ENCODE measurements at regions not wholly inside any gene's neighbourhood (a gene's known extent, or its start where the extent isn't known, plus 50 kb on each side); places are given as distances from the start of the nearest gene placed in this dataset.

DNA sequence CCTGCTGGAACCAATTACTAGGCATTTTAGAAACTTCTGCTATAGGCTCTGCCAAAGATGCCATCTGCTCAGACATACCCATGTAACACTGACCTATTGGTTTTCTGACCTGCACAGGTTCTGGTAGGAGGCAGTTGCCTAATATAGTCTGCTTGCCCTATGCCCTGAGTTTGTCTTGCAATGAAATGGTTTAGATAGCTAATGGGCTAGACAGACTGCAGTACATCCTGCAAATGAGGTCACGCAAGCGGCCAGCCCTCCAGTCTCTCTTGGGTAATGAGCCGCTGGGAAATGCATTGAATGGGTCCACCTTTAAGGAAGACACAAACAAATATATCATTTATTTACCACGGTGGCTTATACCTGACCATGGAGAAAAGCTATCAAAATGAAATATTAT, 90.6 kb upstream of the B3GAT2 start:
- no peak for DNase-seq
- Histone ChIP-seq H3K4me1 (no peaks in the 10 kb centered on the region), H3K27me3 (no peaks in the 10 kb centered on the region), H3K9me3 (no peaks in the 10 kb centered on the region), H3K4me3 (no peak overlapping the region), H3K36me3 (no peaks in the 10 kb centered on the region), H3K27ac (no peak overlapping the region)
- no peak for ATAC-seq
- intact Hi-C loops (cut with DNase I), result no loop called here
- TF ChIP-seq, protein P1, sequence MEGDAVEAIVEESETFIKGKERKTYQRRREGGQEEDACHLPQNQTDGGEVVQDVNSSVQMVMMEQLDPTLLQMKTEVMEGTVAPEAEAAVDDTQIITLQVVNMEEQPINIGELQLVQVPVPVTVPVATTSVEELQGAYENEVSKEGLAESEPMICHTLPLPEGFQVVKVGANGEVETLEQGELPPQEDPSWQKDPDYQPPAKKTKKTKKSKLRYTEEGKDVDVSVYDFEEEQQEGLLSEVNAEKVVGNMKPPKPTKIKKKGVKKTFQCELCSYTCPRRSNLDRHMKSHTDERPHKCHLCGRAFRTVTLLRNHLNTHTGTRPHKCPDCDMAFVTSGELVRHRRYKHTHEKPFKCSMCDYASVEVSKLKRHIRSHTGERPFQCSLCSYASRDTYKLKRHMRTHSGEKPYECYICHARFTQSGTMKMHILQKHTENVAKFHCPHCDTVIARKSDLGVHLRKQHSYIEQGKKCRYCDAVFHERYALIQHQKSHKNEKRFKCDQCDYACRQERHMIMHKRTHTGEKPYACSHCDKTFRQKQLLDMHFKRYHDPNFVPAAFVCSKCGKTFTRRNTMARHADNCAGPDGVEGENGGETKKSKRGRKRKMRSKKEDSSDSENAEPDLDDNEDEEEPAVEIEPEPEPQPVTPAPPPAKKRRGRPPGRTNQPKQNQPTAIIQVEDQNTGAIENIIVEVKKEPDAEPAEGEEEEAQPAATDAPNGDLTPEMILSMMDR (IDR thresholded peaks at IDR 0.05), result no peak

DNA sequence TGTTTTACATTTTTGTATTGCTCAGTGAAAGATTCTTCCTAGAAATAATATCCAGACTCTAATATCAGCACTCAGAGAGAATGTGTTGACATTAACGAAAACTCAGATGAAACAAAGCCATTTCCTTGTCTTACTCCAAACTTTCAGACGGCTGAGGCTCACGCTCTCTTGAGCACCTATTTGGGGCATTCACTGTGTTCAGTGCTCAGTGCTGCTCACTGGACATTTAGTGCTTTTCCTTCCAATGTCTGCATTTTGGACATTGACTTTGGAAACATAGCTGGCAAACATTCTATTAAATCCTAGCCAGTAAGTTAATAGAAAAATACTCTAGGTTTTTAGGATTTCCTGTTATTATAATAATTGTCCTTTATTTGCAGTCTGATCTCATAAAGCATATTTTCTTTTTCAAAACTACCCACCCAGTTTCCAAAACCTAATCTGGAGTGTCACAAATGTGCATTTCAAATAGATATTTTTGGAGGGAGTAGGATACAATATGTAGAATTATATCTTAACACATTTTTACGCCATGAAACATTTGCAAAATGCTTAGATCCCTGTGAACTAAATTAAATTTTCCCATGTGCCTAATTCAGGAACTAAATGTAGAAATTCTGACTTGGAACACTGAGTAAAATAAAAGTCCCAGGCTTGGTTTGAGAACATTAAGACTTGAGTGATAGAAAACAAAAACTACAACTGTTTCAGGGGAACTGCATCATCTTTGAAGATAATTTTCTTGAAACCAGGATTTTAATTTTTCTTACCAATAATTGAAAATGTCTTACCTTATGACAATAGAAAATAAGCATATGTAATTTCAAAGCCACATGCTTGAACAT, 91.7 kb upstream of the B3GAT2 start:
- DNase-seq (no peak), ATAC-seq (no peak)
- H3K27me3 ChIP-seq, result no peaks in the 10 kb centered on the region
- H3K4me1 ChIP-seq, result no peaks in the 10 kb centered on the region
- intact Hi-C loops (cut with DNase I), result no loop called here
- no peaks in the 10 kb centered on the region for H3K36me3 ChIP-seq
- TF ChIP-seq, protein P1 (IDR thresholded peaks at IDR 0.05), result no peak
- H3K4me3 ChIP-seq, result no peak overlapping the region
- H3K27ac ChIP-seq, result no peak overlapping the region
- no peaks in the 10 kb centered on the region for H3K9me3 ChIP-seq

DNA sequence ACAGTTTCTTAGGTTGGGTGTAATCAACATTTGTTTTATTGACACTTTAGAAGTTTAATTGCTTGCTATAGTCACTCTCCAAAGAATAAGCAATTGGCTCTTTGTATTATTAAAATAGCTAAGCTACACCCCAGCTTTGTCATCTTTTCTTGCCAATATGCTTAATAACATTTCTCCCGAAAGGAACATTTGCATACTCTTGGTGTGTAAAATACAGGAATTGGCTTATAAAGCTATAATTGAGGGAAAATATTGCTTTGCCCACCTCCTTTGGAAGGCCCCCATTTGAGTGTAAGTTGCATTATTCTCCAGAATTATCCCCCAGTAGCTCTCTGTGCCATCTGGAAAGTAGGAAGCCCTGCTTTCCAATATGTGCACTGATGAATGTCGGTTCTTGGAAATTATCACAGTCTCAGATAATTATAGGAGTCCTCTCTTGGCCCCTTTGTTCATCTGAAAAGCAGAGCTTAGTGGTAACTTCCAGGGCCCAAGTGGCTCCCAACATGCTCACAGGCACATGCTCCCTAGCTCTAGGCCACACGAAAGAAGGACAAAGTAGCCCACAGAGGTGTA, 92.4 kb upstream of the B3GAT2 start:
- ATAC-seq, result no peak
- Histone ChIP-seq H3K27ac (no peak overlapping the region), H3K9me3 (no peaks in the 10 kb centered on the region), H3K4me1 (no peaks in the 10 kb centered on the region), H3K4me3 (no peak overlapping the region), H3K36me3 (no peaks in the 10 kb centered on the region), H3K27me3 (no peaks in the 10 kb centered on the region)
- no peak for DNase-seq
- TF ChIP-seq, protein P1 (IDR thresholded peaks at IDR 0.05), result no peak
- intact Hi-C loops (cut with DNase I), result no loop called here

DNA sequence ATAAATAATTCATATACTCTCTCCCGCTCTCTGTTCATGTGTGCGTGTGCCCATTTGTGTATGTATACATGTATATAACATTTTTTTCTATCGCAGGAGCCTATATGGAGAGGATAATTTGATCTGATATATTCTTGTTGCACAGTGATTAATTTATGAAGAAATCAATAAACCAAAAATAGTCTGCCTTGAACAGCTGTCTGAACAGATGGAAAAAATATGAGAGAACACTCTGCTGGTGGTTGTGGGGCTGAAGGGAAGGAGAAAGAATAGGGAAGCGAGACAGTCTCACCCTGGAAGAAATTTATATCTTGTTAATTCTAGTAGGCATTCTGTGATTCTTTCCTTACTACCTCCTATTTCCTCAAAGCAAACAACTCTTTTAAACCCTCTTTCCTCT, 96.6 kb upstream of the B3GAT2 start:
- intact Hi-C loops (cut with DNase I), result no loop called here
- ATAC-seq (no peak), DNase-seq (no peak)
- TF ChIP-seq, protein P1 (IDR thresholded peaks at IDR 0.05), result no peak
- no peak overlapping the region for H3K27ac ChIP-seq
- H3K36me3 ChIP-seq, result no peaks in the 10 kb centered on the region
- no peaks in the 10 kb centered on the region for H3K9me3 ChIP-seq
- no peak overlapping the region for H3K4me3 ChIP-seq
- no peaks in the 10 kb centered on the region for H3K4me1 ChIP-seq
- H3K27me3 ChIP-seq, result no peaks in the 10 kb centered on the region

DNA sequence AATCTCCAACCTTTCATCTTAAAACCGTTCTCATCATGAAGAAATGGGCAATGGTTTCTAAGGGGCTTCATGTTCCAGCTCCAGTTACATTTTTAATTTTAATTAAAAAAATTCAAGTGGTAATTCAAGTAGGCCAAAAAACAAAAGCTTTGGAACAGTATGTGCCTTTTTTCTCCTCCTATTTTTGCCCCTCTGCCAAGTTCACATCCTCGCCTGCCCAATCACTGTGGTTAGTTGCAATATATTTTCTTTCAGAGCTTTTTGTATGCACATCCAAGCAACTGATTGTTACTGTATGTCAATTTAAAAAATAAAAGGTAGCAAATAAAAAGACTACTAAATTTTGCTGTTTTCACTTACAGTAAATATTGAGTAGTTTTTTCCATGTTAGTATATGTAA, 99.8 kb upstream of the B3GAT2 start:
- intact Hi-C loops (cut with DNase I), result no loop called here
- no peaks in the 10 kb centered on the region for H3K4me1 ChIP-seq
- no peak overlapping the region for H3K4me3 ChIP-seq
- H3K27ac ChIP-seq, result no peak overlapping the region
- no peaks in the 10 kb centered on the region for H3K36me3 ChIP-seq
- no peaks in the 10 kb centered on the region for H3K27me3 ChIP-seq
- ATAC-seq, result no peak
- DNase-seq, result no peak
- H3K9me3 ChIP-seq, result no peaks in the 10 kb centered on the region
- TF ChIP-seq, protein P1 (IDR thresholded peaks at IDR 0.05), result no peak
